Prostate gland (tissue), 2 donors: ENCODE measurements at regions not wholly inside any gene's neighbourhood (a gene's known extent, or its start where the extent isn't known, plus 50 kb on each side); places are given as distances from the start of the nearest gene placed in this dataset.

ENCODE experiments used
- DNase-seq: peaks from one replicate; pipeline ENCODE4 v3.0.0-alpha.2; 2019; ENCODE audit warnings: low spot score
- H3K27ac ChIP-seq, 2 donors: fragments of 200-600 bp; sonication (generic); 2 replicates each; pipeline ENCODE4 v1.5.1; 2017 to 2019
- H3K27me3 ChIP-seq: fragments of 200-600 bp; sonication (generic); replicated peaks from 2 replicates; pipeline ENCODE4 v1.5.1; 2019; ENCODE audit not compliant: insufficient read depth
- H3K36me3 ChIP-seq, 2 donors: fragments of 200-600 bp; sonication (generic); 1 replicate in 1 of 2; 2 replicates in 1 of 2; pipeline versions ENCODE4 v1.5.1 to v1.8.1; 2017 to 2019
- H3K4me1 ChIP-seq: fragments of 200-600 bp; sonication (generic); replicated peaks from 2 replicates; pipeline ENCODE4 v1.5.1; 2019
- H3K4me3 ChIP-seq, 2 donors: fragments of 200-600 bp; sonication (generic); 2 replicates each; pipeline ENCODE4 v1.5.1; 2017 to 2019
- H3K9me3 ChIP-seq: fragments of 200-600 bp; sonication (generic); 2 replicates; pipeline ENCODE4 v1.5.1; 2017
- POLR2A ChIP-seq: fragments of 450-650 bp; IDR thresholded peaks from one replicate; pipeline ENCODE4 v1.6.1; 2016; ENCODE audit warnings: antibody characterized with exemption, mild to moderate bottlenecking
- POLR2AphosphoS5 ChIP-seq: sonication (generic); formaldehyde crosslinking; IDR thresholded peaks from one replicate; pipeline ENCODE4 v1.6.1; 2017; ENCODE audit warnings: antibody characterized with exemption
- WGBS: methylation state at CpG from one replicate; pipeline ENCODE4 v1.1.5; 2018; 5-methylcytosine and 5-hydroxymethylcytosine counted together
- intact Hi-C: fragments of 100-400 bp; cut with DNase I; formaldehyde crosslinking; loops from one replicate; pipeline ENCODE4 v1.14.2; 2022
- TF ChIP-seq, protein P1 (sequence below), 4 experiments: fragments of 200-600 bp in 2 of 4; fragments of 450-650 bp in 2 of 4; sonication (generic) in 2 of 4; IDR thresholded peaks; 1 replicate in 3 of 4; 2 replicates in 1 of 4; pipeline ENCODE4 v1.5.1; 2016 to 2019; ENCODE audit warnings: antibody characterized with exemption in 4 of 4, mild to moderate bottlenecking in 2 of 4, moderate library complexity in 2 of 4

DNA sequence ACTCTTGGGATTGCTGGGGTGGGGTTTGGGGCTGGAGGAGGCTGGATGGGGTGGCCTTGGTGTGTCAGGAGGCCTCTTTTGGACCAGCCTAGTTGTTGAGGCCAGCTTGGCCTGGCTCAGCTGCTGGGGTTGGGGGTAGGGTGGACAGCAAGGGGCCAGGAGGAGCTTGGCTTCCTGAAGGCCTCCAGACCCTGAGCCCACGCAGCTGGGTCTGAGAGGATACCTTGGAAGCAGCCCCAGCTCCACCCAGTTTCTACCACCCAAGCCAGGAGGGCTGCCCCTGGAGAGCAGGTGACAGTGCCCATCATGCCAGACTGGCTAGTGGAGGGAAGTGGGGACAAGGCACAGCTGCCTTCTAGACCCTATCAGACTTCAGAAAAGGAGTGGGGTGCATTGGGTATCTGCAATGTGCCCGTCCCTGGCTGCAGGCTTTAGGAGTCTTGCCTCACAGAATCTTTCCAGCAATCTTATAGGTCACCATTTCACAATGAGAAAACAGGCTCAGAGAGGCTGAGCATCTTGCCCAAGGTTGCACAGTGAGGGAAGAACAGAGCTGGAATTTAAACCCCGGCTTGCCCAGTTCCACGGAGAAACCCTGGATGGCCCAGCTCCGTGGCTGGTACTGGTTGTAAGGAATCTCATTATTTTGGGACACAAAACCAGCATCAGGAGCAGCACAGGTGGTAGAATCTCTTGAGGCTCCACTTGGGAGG lies 83.0 kb downstream of the LINGO1 start:
- Histone ChIP-seq H3K9me3 (no peaks in the 10 kb centered on the region), H3K4me1 (no peaks in the 10 kb centered on the region), H3K36me3 (no peaks in the 10 kb centered on the region), H3K27ac (no peak overlapping the region), H3K4me3 (no peak overlapping the region), H3K27me3 (no peaks in the 10 kb centered on the region)
- TF ChIP-seq POLR2AphosphoS5 (no peak), POLR2A (no peak)
- TF ChIP-seq, protein P1, sequence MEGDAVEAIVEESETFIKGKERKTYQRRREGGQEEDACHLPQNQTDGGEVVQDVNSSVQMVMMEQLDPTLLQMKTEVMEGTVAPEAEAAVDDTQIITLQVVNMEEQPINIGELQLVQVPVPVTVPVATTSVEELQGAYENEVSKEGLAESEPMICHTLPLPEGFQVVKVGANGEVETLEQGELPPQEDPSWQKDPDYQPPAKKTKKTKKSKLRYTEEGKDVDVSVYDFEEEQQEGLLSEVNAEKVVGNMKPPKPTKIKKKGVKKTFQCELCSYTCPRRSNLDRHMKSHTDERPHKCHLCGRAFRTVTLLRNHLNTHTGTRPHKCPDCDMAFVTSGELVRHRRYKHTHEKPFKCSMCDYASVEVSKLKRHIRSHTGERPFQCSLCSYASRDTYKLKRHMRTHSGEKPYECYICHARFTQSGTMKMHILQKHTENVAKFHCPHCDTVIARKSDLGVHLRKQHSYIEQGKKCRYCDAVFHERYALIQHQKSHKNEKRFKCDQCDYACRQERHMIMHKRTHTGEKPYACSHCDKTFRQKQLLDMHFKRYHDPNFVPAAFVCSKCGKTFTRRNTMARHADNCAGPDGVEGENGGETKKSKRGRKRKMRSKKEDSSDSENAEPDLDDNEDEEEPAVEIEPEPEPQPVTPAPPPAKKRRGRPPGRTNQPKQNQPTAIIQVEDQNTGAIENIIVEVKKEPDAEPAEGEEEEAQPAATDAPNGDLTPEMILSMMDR (IDR thresholded peaks at IDR 0.05) = no peak
- intact Hi-C loops = no loop called here
- WGBS = 94% methylated on average over 5 of the region's 5 CpGs
- DNase-seq = no peak

DNA sequence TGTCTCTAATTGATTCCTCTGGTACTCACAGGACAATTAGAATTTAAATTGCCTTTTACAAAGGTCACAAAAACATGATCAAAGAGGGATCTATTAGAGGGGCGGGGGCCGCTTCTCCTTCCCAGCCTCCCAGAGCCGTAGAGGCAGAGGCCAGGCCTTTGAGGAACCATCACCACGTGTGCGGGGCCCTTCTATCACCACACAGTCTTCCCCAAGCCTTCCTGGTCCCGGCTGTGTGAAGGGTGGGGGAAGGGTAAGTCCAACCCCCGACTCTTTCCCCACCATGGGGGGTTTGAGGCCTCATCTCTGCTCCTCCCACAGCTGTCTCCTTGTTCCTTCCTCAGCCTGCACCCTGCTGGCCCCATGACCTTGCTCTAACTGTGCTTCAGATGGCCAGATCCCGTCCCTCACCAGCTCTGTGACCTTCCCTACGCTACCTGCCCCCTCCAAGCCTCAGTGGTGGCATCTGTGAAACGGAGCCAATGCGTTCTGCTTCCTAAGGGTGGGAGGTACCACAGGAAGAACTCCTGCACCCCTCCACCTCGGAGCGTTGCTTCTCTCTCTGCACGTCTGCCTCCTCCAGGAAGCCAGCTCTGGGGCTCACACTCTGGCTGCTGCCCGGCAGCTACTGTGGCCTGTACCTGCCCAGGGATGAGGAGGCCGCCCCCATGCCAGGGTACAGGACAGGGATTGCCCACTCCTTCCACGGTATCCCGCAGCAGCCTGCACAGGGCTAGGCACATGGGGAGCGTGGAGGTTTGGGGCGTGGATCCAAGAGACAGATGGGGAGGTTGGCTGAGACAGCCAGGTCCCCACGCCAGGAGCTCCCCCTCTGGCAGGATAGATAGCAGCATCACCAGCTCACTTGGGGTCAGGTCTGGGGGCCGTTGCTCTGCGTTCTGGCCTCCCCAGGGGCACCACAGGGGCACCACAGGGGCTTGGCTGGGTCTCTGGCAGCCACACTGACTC lies 83.8 kb downstream of the LINGO1 start:
- H3K27ac ChIP-seq = no peak overlapping the region
- DNase-seq = no peak
- no peaks in the 10 kb centered on the region for H3K9me3 ChIP-seq
- no peaks in the 10 kb centered on the region for H3K36me3 ChIP-seq
- no peak overlapping the region for H3K4me3 ChIP-seq
- H3K27me3 ChIP-seq = no peaks in the 10 kb centered on the region
- TF ChIP-seq, protein P1 (IDR thresholded peaks at IDR 0.05) = no peak
- TF ChIP-seq POLR2AphosphoS5 (no peak), POLR2A (no peak)
- H3K4me1 ChIP-seq = no peaks in the 10 kb centered on the region
- WGBS = 87% methylated on average over 23 of the region's 23 CpGs
- intact Hi-C loops = no loop called here

DNA sequence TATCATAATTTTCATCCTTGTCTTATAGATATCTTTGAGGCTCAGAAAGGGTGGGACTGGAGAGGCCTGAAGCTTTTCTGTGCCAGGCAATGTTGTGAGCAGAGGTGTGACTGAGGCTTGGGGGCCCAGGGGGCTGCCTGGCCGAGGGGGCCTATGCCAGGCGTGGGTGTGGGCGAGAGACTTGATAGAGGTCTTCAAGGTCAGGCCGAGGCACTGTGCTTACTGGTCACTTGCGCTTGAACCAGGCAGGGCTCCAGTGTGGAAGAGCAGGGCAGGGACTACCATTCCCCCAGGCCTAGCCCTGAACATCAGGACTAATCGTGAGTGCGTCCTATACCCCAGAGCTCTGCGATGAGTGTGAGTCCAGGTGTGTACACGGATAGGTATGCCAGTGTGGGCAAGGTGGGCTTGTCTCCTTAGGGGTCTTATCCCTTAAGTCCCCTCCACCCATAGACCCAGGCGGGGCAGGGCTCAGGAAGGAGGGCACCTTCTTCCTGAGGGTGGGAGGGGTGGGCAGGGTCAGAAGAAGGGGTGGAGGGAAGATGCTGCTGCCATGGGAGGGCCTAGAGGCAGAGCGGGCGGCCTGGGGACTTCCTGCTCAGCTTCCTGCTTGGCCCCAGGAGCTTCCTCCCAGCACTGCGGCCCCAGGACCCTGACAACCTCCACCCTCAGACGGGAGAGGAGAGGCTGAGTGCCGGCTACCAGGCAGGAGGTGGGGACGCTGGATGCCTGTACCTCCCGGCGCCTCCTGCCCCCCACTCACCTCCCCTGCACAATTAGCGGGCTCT lies 84.7 kb downstream of the LINGO1 start:
- intact Hi-C loops = no loop called here
- no peak for DNase-seq
- Histone ChIP-seq H3K36me3 (no peaks in the 10 kb centered on the region), H3K27ac (no peak overlapping the region), H3K27me3 (no peaks in the 10 kb centered on the region), H3K4me1 (no peaks in the 10 kb centered on the region), H3K9me3 (no peaks in the 10 kb centered on the region), H3K4me3 (no peak overlapping the region)
- TF ChIP-seq POLR2AphosphoS5 = no peak
- no peak for TF ChIP-seq POLR2A
- TF ChIP-seq, protein P1 (IDR thresholded peaks at IDR 0.05) = no peak
- whole genome bisulfite sequencing = 92% methylated on average over 19 of the region's 19 CpGs

DNA sequence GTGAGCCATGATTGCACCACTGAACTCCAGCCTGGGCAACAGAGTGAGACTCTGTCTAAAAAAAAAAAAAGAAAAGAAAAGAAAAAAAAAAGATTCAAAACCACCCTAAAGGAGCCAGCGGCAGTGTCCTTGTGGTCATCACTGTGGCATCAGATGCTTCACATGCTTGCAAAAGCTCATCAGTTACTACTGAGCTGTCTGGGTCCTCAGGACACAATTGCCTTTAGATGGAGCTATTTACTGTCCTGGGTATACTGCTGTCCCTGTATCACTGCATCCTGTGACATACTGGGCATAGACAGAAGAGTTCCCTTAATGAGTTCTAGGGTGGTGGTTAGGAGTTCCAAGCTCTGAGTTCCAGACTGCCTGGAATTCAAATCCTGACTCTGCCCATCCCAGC lies 85.8 kb downstream of the LINGO1 start:
- no peaks in the 10 kb centered on the region for H3K9me3 ChIP-seq
- TF ChIP-seq POLR2AphosphoS5 = no peak
- no peak for TF ChIP-seq POLR2A
- TF ChIP-seq, protein P1 (IDR thresholded peaks at IDR 0.05) = no peak
- no peaks in the 10 kb centered on the region for H3K27me3 ChIP-seq
- WGBS = 100% methylated on average over 1 of the region's 1 CpG
- no peaks in the 10 kb centered on the region for H3K4me1 ChIP-seq
- H3K4me3 ChIP-seq = no peak overlapping the region
- no peak for DNase-seq
- intact Hi-C loops = no loop called here
- H3K36me3 ChIP-seq = no peaks in the 10 kb centered on the region
- H3K27ac ChIP-seq = no peak overlapping the region
